HG02870 (cell line): ENCODE measurements at regions not wholly inside any gene's neighbourhood (a gene's known extent, or its start where the extent isn't known, plus 50 kb on each side); places are given as distances from the start of the nearest gene placed in this dataset.
"Not testable (repeated sequence)": the region's sequence is repeated elsewhere in the genome, so short reads cannot be mapped to it uniquely, and the experiment has no call there.

Experiments used
- ATAC-seq: cut with Tn5 transposase; IDR thresholded peaks from one replicate; pipeline ENCODE4 v1.9.1; 2021; ENCODE audit warnings: mild to moderate bottlenecking, moderate library complexity; ENCODE audit not compliant: unreplicated experiment

- ATAC-seq, result no peak
These were observed 54.0 kb upstream of the ANKRD28 start for GRCh38 chr3:15851735-15852134.

DNA sequence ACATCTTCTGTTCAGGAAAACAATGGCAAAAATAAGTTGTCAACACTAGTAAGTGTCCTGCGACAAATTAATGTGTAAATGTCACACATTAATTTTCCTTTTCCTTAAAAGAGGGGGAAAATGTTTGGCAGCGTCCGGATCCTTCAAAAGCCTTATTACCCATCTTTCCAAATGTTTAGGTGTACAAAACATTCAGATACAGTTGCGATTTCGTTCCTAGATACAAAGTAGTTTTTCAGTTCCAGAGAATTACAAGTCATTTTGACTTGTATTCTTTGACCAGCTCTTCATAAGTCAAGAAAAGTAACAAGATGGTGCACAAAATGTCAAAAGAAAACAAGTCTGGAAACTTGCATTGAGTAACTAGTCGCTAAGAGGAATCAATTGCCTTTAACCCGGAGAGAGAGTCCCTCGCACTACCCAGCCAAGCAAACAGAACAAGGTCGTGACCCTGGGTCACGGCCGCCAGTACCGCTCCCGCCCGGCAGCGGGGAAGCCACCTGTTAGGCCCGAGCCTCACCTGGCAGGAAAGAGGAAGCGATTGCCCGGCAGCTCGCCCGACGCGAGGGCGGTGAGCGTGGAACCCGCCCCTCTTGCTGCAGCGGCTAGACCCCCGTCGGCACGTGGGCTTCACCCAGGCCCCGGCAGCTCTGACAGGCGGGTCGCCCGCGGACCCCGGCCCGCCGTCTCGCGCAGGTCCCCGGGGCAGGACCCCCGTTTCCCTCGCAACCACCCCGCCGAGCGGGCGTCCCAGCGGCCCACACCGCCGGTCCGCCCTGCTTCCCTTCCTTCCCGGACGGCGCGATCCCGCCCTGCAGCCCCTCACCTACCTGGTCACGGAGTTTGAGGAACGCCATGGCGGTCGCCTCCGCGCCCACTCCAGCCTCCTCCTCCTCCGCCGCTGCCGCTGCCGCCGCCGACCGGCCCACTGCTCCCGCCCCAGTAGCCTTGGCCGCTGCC lies 61.0 kb upstream of the ANKRD28 start:
- peak; percentile 60 for ATAC-seq

GRCh38 chr3:15859507-15860013 lies 61.8 kb upstream of the ANKRD28 start:
- ATAC-seq, result peak; percentile 76

DNA sequence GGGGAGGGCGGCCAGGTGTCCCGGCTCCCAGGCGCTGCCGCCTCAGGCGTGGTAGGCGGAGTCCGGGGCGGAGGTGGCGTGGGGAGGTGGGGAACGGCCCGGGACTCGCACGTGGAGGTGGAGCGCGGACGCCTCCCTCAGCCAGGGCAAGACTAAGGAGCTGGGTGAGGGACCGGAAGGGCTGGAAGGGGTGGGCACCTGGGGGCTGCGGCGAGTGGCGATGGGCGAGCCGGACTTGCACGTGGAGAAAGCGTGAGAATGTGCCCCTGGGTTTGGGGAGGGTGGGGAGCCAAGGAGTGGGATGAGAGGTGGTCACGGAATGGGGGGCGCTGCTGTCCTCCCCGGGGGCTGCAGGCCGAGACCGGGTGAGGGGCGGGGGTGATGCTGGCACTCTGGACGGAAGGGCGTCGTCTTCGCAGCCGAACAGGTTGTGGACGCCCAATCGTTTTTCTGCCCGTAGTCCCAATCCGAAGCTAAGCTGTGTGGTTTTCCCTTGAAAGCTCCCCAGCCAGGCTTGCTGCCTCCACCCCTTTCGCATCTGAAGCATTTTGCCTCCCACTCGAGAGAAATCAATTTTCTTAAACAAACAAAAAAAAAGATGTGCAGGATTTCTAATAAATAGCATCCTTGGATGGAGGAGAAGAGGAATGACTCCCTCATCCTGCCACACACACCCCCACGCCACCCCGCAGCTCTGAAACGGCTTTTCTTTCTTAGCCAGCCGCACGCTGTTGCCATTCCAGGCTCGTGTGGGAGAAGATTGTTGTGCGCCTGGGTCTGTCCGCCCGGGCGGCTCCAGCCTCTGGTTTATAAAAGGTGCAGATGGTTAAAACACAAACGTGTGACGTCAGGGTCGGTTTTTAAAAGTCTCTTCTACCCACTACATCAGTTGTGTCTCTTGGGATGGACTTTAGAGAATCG lies 62.5 kb upstream of the ANKRD28 start:
- peak; percentile 47 for ATAC-seq

DNA sequence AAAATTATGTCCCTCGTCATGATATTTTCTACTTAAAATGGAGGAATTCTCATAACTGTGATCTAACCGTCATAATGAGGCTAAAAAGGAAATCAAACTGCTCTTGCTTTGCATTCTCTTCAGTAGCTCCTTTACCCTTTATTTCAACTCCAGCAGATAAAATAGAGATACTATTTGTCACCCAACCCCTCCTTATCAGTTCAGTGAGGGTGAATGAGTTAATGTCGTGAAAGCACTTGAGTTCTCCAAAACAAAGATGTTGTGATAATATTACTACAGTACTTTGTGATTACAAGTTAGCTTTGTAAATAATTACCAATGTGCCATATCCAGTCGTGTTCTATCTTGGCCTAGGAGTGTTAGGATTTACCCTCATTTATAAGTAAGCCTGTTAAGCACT lies 63.4 kb upstream of the ANKRD28 start:
- no peak for ATAC-seq

GRCh38 chr3:15872807-15873206 lies 75.0 kb upstream of the ANKRD28 start:
- ATAC-seq, result no peak

DNA sequence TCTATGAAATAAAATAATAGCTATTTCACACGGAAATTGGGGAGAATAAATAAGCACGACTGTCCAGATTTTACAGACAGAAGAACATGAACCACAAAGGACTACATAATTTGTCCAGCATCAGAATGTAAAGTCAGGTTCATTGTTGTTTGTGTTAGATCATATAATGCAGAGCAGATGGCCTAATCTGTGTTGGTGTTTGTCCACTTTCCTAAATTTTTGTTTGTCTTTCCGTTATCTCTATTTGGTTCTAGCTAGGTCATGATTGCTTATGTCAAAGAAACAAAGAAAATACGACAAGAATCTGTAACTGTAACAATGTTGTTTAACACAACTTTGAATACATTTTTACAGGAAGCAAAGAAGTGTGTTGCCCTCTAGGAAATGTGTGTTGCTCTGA lies 75.6 kb upstream of the ANKRD28 start:
- ATAC-seq, result no peak

GRCh38 chr3:15875016-15875689 lies 77.4 kb upstream of the ANKRD28 start:
- ATAC-seq, result no peak

- no peak for ATAC-seq
These were observed 78.9 kb upstream of the ANKRD28 start for GRCh38 chr3:15876669-15877068.

DNA sequence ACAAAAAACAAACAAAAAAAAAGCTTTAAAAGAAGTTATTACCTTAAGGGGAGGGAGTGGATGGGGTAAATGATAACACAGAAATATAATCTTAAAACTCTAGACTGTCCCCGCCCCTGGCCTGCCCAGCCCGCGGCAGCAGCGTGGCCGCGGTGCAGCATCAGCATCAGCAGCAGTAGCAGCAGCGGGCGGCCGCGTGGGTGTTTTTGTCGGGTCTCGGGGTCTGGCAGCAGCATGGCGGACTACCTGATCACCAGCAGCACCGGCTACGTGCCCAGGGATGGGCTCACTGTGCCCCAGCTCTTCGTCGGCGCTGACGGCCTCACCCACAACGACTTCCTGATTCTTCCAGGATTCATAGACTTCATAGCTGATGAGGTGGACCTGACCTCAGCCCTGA lies 80.0 kb upstream of the ANKRD28 start:
- no peak for ATAC-seq

DNA sequence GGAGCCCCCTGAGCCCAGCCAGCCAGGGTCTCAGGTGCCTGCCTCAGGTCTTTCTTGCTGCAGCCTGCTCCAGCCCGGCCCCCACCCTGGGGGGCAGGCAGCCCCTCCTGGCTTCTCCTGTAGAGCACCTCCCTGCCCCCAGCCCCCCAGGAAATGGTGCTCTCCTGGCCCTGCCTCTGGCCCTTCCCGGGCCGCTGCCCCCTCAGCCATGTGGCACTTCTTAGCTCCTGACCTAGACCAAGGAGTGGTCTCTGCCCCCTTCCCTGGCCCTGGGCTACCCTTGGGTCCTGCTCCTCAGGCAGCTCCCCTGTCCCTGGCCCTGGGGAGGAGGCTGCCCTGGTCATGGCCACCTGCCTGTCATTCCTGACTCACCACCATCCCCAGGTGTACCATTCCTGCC lies 82.0 kb upstream of the ANKRD28 start:
- ATAC-seq, result not testable (repeated sequence)

GRCh38 chr3:15882577-15882976 lies 84.8 kb upstream of the ANKRD28 start:
- ATAC-seq, result no peak

DNA sequence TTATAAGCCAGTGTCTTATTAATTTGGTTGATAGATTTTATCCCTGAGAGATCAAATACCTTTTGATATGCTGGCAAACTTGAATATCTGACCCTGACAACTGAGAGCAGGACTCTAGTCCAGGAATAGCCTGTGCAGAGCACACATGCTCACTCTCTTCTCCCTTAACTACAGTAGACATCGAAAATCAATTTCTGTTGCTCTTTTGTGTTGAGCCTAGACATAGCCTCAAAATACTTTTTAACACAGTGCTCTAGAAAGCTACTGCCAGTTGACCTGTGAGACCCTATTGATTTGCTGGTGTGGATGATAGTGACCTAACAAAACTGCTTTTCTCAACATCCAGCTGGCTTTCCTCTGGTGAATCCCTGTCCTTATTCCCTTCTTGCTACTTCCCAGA lies 86.4 kb upstream of the ANKRD28 start:
- ATAC-seq, result no peak

DNA sequence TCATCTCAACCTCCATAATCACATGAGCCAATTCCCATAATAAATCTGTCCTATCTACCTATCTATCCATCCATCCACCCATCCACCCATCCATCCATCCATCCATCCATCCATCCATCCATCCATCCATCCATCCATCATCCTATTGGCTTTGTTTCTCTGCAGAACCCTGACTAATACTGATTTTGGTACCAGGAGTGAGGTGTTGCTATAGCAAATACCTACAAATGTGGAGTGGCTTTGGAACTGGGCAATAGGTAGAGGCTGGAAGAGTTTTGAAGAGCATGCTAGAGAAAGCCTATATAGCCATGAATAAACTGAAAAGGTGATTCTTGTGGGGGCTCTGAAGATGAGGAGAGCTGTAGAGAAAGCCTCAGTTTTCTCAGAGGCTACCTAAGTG lies 88.7 kb upstream of the ANKRD28 start:
- no peak for ATAC-seq

DNA sequence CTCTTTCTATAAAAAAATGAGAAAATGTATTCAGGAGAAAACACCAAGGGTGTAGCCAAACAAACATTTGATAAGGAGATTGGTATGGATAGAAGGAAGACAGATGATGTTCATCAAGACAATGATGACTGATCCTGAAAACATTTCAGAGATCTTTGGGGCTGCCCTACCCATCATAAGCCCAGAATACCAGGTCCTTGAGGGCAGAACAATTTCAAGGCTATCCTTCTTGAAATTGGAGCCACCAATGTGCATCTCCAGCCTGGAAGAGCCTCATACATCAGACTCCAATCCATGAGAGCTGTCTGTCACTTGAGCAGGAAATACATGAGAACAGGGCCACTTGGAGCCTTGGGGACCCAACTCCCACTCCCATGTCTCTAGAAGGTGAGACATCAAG lies 89.5 kb upstream of the ANKRD28 start:
- ATAC-seq, result no peak

DNA sequence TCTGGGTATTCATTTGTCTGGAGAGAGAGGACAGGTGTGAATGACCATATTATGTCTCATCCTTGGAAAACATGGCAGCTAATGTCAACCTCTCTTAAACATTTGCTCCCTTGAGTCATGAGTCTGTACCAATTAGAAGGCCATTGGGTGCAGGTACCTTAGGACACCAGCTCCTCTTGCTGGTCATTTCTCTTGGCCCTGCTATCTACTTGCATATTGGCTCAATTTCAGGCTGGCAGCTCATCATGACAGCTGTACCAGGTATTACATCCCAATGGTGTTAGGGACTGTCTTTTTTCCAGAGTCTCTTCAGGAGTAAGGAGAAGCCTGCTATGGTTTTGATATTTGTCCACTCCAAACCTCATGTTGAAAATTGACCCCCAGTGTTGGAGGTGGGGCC lies 92.2 kb upstream of the ANKRD28 start:
- ATAC-seq, result no peak

DNA sequence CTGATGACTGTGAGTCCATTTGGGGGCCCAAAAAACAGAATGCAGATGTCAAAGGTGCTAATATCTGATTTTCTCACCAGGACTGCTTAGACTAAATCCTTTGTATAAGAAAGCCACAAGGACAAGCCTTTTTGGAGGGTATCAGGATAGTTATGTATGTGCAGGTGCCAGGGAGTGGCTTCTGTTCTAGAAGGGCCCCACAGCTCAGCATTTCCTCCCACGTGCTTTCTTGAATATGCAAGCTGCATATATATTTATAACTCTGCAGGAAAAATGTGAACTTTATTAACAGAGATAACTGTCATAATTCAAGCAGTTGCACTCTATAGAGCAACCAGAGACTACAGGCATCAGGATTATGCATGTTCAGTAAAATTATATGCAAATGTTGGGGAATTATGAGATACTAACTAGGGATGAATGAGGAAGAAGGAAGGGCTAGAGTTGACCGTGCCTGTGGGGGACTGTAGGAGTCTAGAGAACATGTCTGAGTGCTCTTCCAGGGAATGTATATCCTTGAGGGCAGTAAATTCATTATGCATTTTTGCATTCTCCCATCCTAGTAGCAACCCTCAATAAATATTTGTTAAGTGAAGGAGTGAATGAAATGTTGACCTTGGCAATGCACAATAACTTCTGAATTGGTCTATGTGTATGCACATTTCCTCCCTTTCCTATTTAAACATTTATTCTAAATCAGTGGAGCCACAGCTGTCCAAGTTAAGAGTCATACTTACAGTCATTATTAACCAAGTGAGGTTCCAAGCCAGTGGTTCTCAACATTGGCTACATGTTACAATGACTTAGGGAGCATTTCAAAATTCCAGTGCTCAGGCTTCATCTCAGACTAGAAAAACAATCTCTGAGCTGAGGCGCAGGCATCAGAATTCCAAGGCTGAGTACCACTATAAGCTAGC lies 94.8 kb upstream of the ANKRD28 start:
- no peak for ATAC-seq

- no peak for ATAC-seq
These were observed 96.6 kb upstream of the ANKRD28 start for GRCh38 chr3:15894382-15894781.

DNA sequence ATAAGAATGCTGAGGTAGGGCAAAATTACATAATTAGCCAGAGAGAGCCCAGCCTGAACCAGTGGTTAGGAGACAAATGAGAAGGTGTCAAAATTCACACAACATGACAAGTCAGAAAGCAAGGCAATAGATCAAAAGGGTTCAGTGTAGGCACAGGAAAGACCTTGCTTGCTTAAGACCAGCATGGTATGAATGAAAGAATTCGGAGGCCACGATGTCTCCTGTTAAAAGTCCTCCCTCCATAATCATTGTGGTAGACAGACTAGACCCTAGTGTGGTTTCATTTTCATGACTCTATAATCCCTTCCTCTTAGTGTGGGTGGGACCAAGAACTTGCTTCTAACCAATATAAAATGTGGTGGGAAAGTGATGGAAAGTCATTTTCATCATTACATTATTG lies 98.7 kb upstream of the ANKRD28 start:
- ATAC-seq, result no peak

- no peak for ATAC-seq
These were observed 101.6 kb upstream of the ANKRD28 start for GRCh38 chr3:15899388-15899787.
